A549 (cell line): ENCODE measurements at regions not wholly inside any gene's neighbourhood (a gene's known extent, or its start where the extent isn't known, plus 50 kb on each side); places are given as distances from the start of the nearest gene placed in this dataset.
A peak's percentile ranks its signal among the peaks of the same experiment; 100 is the strongest.

Experiments used
- ATAC-seq, 2 experiments: fragments of 200-7000 bp in 1 of 2; fragments of >200 bp in 1 of 2; cut with Nextera tagmentation in 1 of 2; cut with Tn5 transposase in 1 of 2; 3 replicates each; pipeline versions ENCODE4 v1.8.0 to v1.9.1; 2018 to 2020; ENCODE audit warnings: mild to moderate bottlenecking in 1 of 2, moderate library complexity in 1 of 2
- CTCF ChIA-PET: fragments of 300-600 bp; sonication (Branson Sonifier 250); formaldehyde crosslinking; extraction: SDS; loops from one replicate; lab custom pipeline; 2021; ENCODE audit warnings: antibody characterized with exemption, inconsistent platforms; lab: Yijun Ruan, JAX
- POLR2A ChIA-PET: fragments of 350-600 bp; formaldehyde crosslinking; extraction: SDS; loops from one replicate; lab custom pipeline; 2021; ENCODE audit warnings: antibody characterized with exemption, inconsistent platforms; lab: Yijun Ruan, JAX
- DNase-seq, 2 experiments: peaks; one replicate each; pipeline versions ENCODE4 v3.0.0 to v3.0.0-alpha.2; 2011 to 2016; ENCODE audit warnings: low read depth in 1 of 2, low spot score in 1 of 2
- FAIRE-seq: peaks from 2 replicates; lab custom pipeline; 2011; peaks lifted over from hg19 to GRCh38; lab: Jason Lieb, UNC
- H3K27ac ChIP-seq, 2 experiments: fragments of >200 bp; sonication (Bioruptor Twin); formaldehyde crosslinking; 3 replicates each; pipeline ENCODE4 v1.5.1; 2016 to 2017
- H3K4me1 ChIP-seq: fragments of >200 bp; sonication (Bioruptor Twin); formaldehyde crosslinking; 3 replicates; pipeline ENCODE4 v1.6.1; 2016
- H3K4me2 ChIP-seq: fragments of >200 bp; sonication (Bioruptor Twin); formaldehyde crosslinking; 3 replicates; pipeline ENCODE4 v1.6.1; 2016
- H3K4me3 ChIP-seq: fragments of >200 bp; sonication (Bioruptor Twin); formaldehyde crosslinking; 3 replicates; pipeline ENCODE4 v1.5.1; 2016
- H3K9me3 ChIP-seq: fragments of >200 bp; sonication (Bioruptor Twin); formaldehyde crosslinking; 3 replicates; pipeline ENCODE4 v1.6.1; 2016
- BCL3 ChIP-seq: fragments of >200 bp; sonication (Bioruptor Twin); formaldehyde crosslinking; IDR thresholded peaks from 3 replicates; pipeline ENCODE4 v1.6.1; 2016
- BHLHE40 ChIP-seq: IDR thresholded peaks from 2 replicates; pipeline ENCODE4 v1.6.1; 2012; ENCODE audit warnings: low read depth, low read length, inconsistent platforms
- CBX2 ChIP-seq: fragments of 200-600 bp; sonication (generic); IDR thresholded peaks from 2 replicates; pipeline ENCODE4 v1.6.1; 2016; ENCODE audit warnings: low read depth, mild to moderate bottlenecking, borderline replicate concordance
- CBX8 ChIP-seq: fragments of 200-600 bp; sonication (generic); IDR thresholded peaks from 2 replicates; pipeline ENCODE4 v1.6.1; 2016
- E2F6 ChIP-seq: IDR thresholded peaks from 2 replicates; pipeline ENCODE4 v1.6.1; 2012; ENCODE audit warnings: low read depth, borderline replicate concordance
- ESRRA ChIP-seq: fragments of 150-350 bp; IDR thresholded peaks from 2 replicates; pipeline ENCODE4 v1.6.1; 2014; ENCODE audit warnings: mild to moderate bottlenecking, low read length, borderline replicate concordance
- FOSL2 ChIP-seq, 2 experiments: fragments of 450-650 bp in 1 of 2; fragments of >200 bp in 1 of 2; sonication (Bioruptor Twin) in 1 of 2; formaldehyde crosslinking; IDR thresholded peaks; 2 replicates each; pipeline versions ENCODE4 v1.5.0 to v1.6.1; 2016 to 2020; ENCODE audit warnings: mild to moderate bottlenecking in 1 of 2, moderate library complexity in 1 of 2
- GATA3 ChIP-seq: IDR thresholded peaks from 2 replicates; pipeline ENCODE4 v1.6.1; 2012; ENCODE audit warnings: borderline replicate concordance
- HDAC2 ChIP-seq: fragments of 200-600 bp; sonication (generic); IDR thresholded peaks from 2 replicates; pipeline ENCODE4 v1.6.1; 2016
- KDM1A ChIP-seq: fragments of 200-600 bp; sonication (generic); IDR thresholded peaks from 2 replicates; pipeline ENCODE4 v1.6.1; 2016; ENCODE audit warnings: low read depth, mild to moderate bottlenecking
- MAFK ChIP-seq: fragments of 450-650 bp; IDR thresholded peaks from 2 replicates; pipeline ENCODE4 v1.6.1; 2014; ENCODE audit not compliant: partially characterized antibody
- NFE2L2 ChIP-seq: fragments of 150-350 bp; conservative IDR thresholded peaks from 2 replicates; pipeline ENCODE4 v1.6.1; 2014; ENCODE audit warnings: low read length
- RAD21 ChIP-seq, 2 experiments: fragments of >200 bp in 1 of 2; sonication (Bioruptor Twin) in 1 of 2; formaldehyde crosslinking in 1 of 2; IDR thresholded peaks in 1 of 2; conservative IDR thresholded peaks in 1 of 2; 2 replicates in 1 of 2; 3 replicates in 1 of 2; pipeline ENCODE4 v1.6.1; 2012 to 2018; ENCODE audit warnings: inconsistent platforms in 1 of 2
- RARB ChIP-seq: fragments of 250-450 bp; sonication (Bioruptor Pico); IDR thresholded peaks from 2 replicates; pipeline ENCODE4 v1.8.0; 2021; ENCODE audit warnings: mild to moderate bottlenecking, moderate library complexity
- RFX5 ChIP-seq: fragments of 450-650 bp; IDR thresholded peaks from 2 replicates; pipeline ENCODE4 v1.7.1; 2014; ENCODE audit warnings: antibody characterized with exemption, mild to moderate bottlenecking, moderate library complexity
- TFCP2L1 ChIP-seq: fragments of 250-450 bp; sonication (Bioruptor Pico); IDR thresholded peaks from 2 replicates; pipeline ENCODE4 v1.5.0; 2021; ENCODE audit warnings: mild to moderate bottlenecking
- ZSCAN20 ChIP-seq: fragments of 250-450 bp; sonication (Bioruptor Pico); IDR thresholded peaks from 2 replicates; pipeline ENCODE4 v1.8.0; 2022; ENCODE audit warnings: mild to moderate bottlenecking, moderate library complexity
- WGBS: methylation state at CpG from one replicate; pipeline ENCODE4 v1.1.6; 2017; ENCODE audit errors: missing lambda C conversion rate; 5-methylcytosine and 5-hydroxymethylcytosine counted together

GRCh38 chr6:79385333-79385732 is 150.9 kb upstream of the HMGN3 start (continued):
- TF ChIP-seq E2F6 (no peak), ZSCAN20 (CRISPR knock-in tag) (no peak)

GRCh38 chr6:79384845-79385244 is 150.4 kb upstream of the HMGN3 start:
- no peak overlapping the region for H3K27ac ChIP-seq
- DNase-seq: no peak
- no peak for ATAC-seq
- ChIA-PET CTCF (no interaction called here), POLR2A (no interaction called here)
- no peak overlapping the region for H3K4me2 ChIP-seq
- no peak for TF ChIP-seq CBX2
- no peak for TF ChIP-seq NFE2L2
- no peak for TF ChIP-seq RAD21 (conservative IDR thresholded peaks at IDR 0.05 in 1 of 2, IDR thresholded peaks at IDR 0.05 in 1 of 2)
- TF ChIP-seq RARB (CRISPR knock-in tag): no peak
- TF ChIP-seq TFCP2L1 (CRISPR knock-in tag): no peak
- no peak for TF ChIP-seq ESRRA
- WGBS: 56% methylated on average over 1 of the region's 1 CpG
- H3K9me3 ChIP-seq: no peaks in the 10 kb centered on the region
- no peak for FAIRE-seq
- no peak overlapping the region for H3K4me3 ChIP-seq
- no peaks in the 10 kb centered on the region for H3K4me1 ChIP-seq

- CTCF ChIA-PET: no interaction called here
- H3K4me3 ChIP-seq: no peak overlapping the region
- 97% methylated on average over 5 of the region's 5 CpGs for WGBS
- H3K9me3 ChIP-seq: no peaks in the 10 kb centered on the region
- POLR2A ChIA-PET: no interaction called here
- peaks cover 28% of the 10 kb centered on the region for H3K4me1 ChIP-seq
- FAIRE-seq (no peak), DNase-seq (no peak), ATAC-seq (no peak)
- H3K4me2 ChIP-seq: no peak overlapping the region
- H3K27ac ChIP-seq: no peak overlapping the region
- TF ChIP-seq MAFK (peak; percentile 63), KDM1A (no peak)
Measured at GRCh38 chr6:79378957-79379356, 144.5 kb upstream of the HMGN3 start.

- peak overlapping the region; percentile 52 for H3K4me2 ChIP-seq
- 14% methylated on average over 1 of the region's 1 CpG for WGBS
- ChIA-PET POLR2A (no interaction called here), CTCF (no interaction called here)
- ATAC-seq (no peak), DNase-seq (peak in 1 of 2 experiments; percentile 9), FAIRE-seq (no peak)
- peaks cover 28% of the 10 kb centered on the region for H3K4me1 ChIP-seq
- H3K9me3 ChIP-seq: no peaks in the 10 kb centered on the region
- no peak overlapping the region for H3K4me3 ChIP-seq
- TF ChIP-seq HDAC2 (no peak), CBX8 (no peak), BHLHE40 (no peak), RFX5 (no peak), BCL3 (no peak)
- peak overlapping the region; percentile 48 to 68; a peak in 4 of 6 replicates for H3K27ac ChIP-seq
Measured at GRCh38 chr6:79377888-79378348, 143.4 kb upstream of the HMGN3 start.

GRCh38 chr6:79377047-79377446 is 142.6 kb upstream of the HMGN3 start:
- Histone ChIP-seq H3K27ac (0 out of 6 replicates have a peak overlapping the region, but pooled peaks of 1 of the 2 experiments have one; percentile 48), H3K4me3 (no peak overlapping the region), H3K4me2 (peak overlapping the region; percentile 52; the same call in 2 of the 3 replicates), H3K9me3 (no peaks in the 10 kb centered on the region), H3K4me1 (peaks cover 28% of the 10 kb centered on the region)
- ATAC-seq (no peak), FAIRE-seq (no peak), DNase-seq (no peak)
- no peak for TF ChIP-seq GATA3
- no peak for TF ChIP-seq FOSL2 (IDR thresholded peaks at IDR 0.05)
- no peak for TF ChIP-seq FOSL2 (CRISPR knock-in tag; IDR thresholded peaks at IDR 0.05)
- TF ChIP-seq RARB (CRISPR knock-in tag): no peak
- WGBS: 0% methylated on average over 1 of the region's 1 CpG
- ChIA-PET POLR2A (interaction anchor here (0.7 kb wide), 1 partner anchor 144 kb away, joined by 5 read pairs; no protein-coding TSS in a partner anchor), CTCF (no interaction called here)
